ENCODE measurements at regions not wholly inside any gene's neighbourhood (a gene's known extent, or its start where the extent isn't known, plus 50 kb on each side); places are given as distances from the start of the nearest gene placed in this dataset.

DNA sequence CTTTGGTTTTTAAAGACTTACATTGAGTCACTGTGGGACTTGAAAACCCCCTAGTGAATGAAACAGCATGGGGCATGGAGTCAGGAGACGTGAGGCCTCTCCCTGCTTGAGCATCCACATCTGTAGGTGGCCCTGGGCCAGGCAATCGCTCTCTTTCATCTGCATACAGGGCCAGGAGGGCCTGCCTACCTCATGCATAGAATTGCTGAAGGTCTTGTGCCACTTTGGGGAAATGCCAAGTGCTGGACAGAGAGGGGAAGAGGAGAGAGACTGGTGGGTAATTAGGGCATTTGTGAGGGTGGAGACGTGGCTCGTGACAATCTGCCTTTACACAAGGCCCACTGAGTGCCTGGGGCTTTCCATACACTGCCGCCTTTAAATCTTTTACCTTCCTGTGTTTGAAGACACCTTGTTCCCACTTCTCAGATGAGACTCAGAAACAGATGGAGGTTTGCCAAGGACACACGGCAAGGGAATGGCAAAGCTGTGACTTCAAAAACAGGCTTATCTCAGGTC lies 322.2 kb upstream of the HS6ST1 start:
- TF ChIP-seq, protein P1, sequence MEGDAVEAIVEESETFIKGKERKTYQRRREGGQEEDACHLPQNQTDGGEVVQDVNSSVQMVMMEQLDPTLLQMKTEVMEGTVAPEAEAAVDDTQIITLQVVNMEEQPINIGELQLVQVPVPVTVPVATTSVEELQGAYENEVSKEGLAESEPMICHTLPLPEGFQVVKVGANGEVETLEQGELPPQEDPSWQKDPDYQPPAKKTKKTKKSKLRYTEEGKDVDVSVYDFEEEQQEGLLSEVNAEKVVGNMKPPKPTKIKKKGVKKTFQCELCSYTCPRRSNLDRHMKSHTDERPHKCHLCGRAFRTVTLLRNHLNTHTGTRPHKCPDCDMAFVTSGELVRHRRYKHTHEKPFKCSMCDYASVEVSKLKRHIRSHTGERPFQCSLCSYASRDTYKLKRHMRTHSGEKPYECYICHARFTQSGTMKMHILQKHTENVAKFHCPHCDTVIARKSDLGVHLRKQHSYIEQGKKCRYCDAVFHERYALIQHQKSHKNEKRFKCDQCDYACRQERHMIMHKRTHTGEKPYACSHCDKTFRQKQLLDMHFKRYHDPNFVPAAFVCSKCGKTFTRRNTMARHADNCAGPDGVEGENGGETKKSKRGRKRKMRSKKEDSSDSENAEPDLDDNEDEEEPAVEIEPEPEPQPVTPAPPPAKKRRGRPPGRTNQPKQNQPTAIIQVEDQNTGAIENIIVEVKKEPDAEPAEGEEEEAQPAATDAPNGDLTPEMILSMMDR (IDR thresholded peaks at IDR 0.05), result no peak
- no peak for TF ChIP-seq POLR2A (IDR thresholded peaks at IDR 0.05)

Data from lower leg skin (tissue), 3 donors.